IPS-18c (cell line): ENCODE measurements at regions not wholly inside any gene's neighbourhood (a gene's known extent, or its start where the extent isn't known, plus 50 kb on each side); places are given as distances from the start of the nearest gene placed in this dataset.

Source experiments
- H3K4me3 ChIP-seq: 2 replicates; pipeline ENCODE4 v1.7.0; 2013; ENCODE audit warnings: low read depth, mild to moderate bottlenecking, low read length, moderate library complexity; ENCODE audit not compliant: insufficient read depth
- H3K9me3 ChIP-seq: one replicate; pipeline ENCODE4 v1.6.1; 2013; ENCODE audit warnings: mild to moderate bottlenecking, low read length, moderate library complexity; ENCODE audit not compliant: control insufficient read depth, insufficient read depth

- no peak overlapping the region for H3K4me3 ChIP-seq
- peaks cover 2% of the 10 kb centered on the region for H3K9me3 ChIP-seq
Observed at GRCh38 chr18:78589916-78590437, 389.6 kb upstream of the SALL3 start.

GRCh38 chr18:78595453-78595852, 384.2 kb upstream of the SALL3 start:
- Histone ChIP-seq H3K9me3 (peaks cover 4% of the 10 kb centered on the region), H3K4me3 (no peak overlapping the region)

GRCh38 chr18:78595924-78596573, 383.6 kb upstream of the SALL3 start:
- H3K4me3 ChIP-seq, result no peak overlapping the region
- H3K9me3 ChIP-seq, result peaks cover 4% of the 10 kb centered on the region

- H3K4me3 ChIP-seq, result no peak overlapping the region
- H3K9me3 ChIP-seq, result peaks cover 4% of the 10 kb centered on the region
Observed at GRCh38 chr18:78596794-78597345, 382.7 kb upstream of the SALL3 start.

- H3K9me3 ChIP-seq, result peaks cover 2% of the 10 kb centered on the region
- no peak overlapping the region for H3K4me3 ChIP-seq
Observed at GRCh38 chr18:78601349-78601748, 378.3 kb upstream of the SALL3 start.

- Histone ChIP-seq H3K4me3 (no peak overlapping the region), H3K9me3 (peaks cover 2% of the 10 kb centered on the region)
Observed at GRCh38 chr18:78601923-78602322, 377.7 kb upstream of the SALL3 start.

GRCh38 chr18:78602430-78602829, 377.2 kb upstream of the SALL3 start:
- H3K9me3 ChIP-seq, result peaks cover 2% of the 10 kb centered on the region
- H3K4me3 ChIP-seq, result no peak overlapping the region; the same call in 1 of the 2 replicates

- Histone ChIP-seq H3K4me3 (no peak overlapping the region), H3K9me3 (peaks cover 2% of the 10 kb centered on the region)
Observed at GRCh38 chr18:78603102-78603983, 376.3 kb upstream of the SALL3 start.

- Histone ChIP-seq H3K4me3 (no peak overlapping the region), H3K9me3 (peaks cover 1% of the 10 kb centered on the region)
Observed at GRCh38 chr18:78605255-78605654, 374.4 kb upstream of the SALL3 start.

- H3K4me3 ChIP-seq, result no peak overlapping the region
- H3K9me3 ChIP-seq, result no peaks in the 10 kb centered on the region
Observed at GRCh38 chr18:78607221-78607620, 372.4 kb upstream of the SALL3 start.

- Histone ChIP-seq H3K4me3 (no peak overlapping the region), H3K9me3 (no peaks in the 10 kb centered on the region)
Observed at GRCh38 chr18:78607784-78608183, 371.8 kb upstream of the SALL3 start.

- no peak overlapping the region for H3K4me3 ChIP-seq
- no peaks in the 10 kb centered on the region for H3K9me3 ChIP-seq
Observed at GRCh38 chr18:78610179-78610578, 369.4 kb upstream of the SALL3 start.

- Histone ChIP-seq H3K9me3 (no peaks in the 10 kb centered on the region), H3K4me3 (no peak overlapping the region)
Observed at GRCh38 chr18:78611201-78611800, 368.3 kb upstream of the SALL3 start.

GRCh38 chr18:78611869-78612268, 367.7 kb upstream of the SALL3 start:
- H3K9me3 ChIP-seq, result no peaks in the 10 kb centered on the region
- H3K4me3 ChIP-seq, result no peak overlapping the region

GRCh38 chr18:78612318-78612717, 367.3 kb upstream of the SALL3 start:
- Histone ChIP-seq H3K4me3 (no peak overlapping the region), H3K9me3 (no peaks in the 10 kb centered on the region)

- Histone ChIP-seq H3K4me3 (no peak overlapping the region), H3K9me3 (no peaks in the 10 kb centered on the region)
Observed at GRCh38 chr18:78612801-78613200, 366.8 kb upstream of the SALL3 start.

- peaks cover 4% of the 10 kb centered on the region for H3K9me3 ChIP-seq
- H3K4me3 ChIP-seq, result no peak overlapping the region
Observed at GRCh38 chr18:78618726-78619125, 360.9 kb upstream of the SALL3 start.
